GM11168 (cell line): ENCODE measurements at regions not wholly inside any gene's neighbourhood (a gene's known extent, or its start where the extent isn't known, plus 50 kb on each side); places are given as distances from the start of the nearest gene placed in this dataset.

Source experiments
- in situ Hi-C: fragments of 300-500 bp; cut with MboI; formaldehyde crosslinking; loops from one replicate; pipeline ENCODE4 v1.12.0; 2022; ENCODE audit warnings: low sequenced_read_pairs; ENCODE audit not compliant: unreplicated experiment

DNA sequence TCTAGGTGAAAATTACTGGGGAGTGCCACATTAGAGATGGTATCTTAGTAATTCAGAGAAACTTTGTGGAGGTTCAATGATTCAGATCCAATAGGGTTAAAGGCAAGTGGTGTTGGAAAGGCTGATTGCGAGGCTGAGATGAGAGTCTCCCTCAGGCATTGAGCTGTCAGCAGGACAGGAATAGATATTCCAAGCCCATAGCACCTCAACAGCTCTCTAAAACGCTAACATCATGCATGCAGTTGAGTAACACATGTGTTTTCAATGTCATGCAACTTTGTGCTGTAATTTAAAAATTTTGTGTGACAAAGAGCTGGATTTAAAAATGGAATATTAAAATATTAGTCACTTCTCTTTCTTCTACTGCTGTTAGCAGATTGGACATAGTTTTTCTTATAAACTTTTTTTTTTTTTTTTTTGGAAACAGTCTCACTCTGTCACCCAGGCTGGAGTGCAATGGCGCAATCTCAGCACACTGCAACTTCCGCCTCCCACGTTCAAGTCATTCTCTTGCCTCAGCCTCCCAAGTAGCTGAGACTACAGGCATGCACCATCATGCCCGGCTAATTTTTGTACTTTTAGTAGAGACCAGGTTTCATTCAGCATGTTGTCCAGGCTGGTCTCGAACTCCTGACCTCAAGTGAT lies 173.5 kb upstream of the C1QTNF7 start:
- in situ Hi-C loops, result no loop called here

DNA sequence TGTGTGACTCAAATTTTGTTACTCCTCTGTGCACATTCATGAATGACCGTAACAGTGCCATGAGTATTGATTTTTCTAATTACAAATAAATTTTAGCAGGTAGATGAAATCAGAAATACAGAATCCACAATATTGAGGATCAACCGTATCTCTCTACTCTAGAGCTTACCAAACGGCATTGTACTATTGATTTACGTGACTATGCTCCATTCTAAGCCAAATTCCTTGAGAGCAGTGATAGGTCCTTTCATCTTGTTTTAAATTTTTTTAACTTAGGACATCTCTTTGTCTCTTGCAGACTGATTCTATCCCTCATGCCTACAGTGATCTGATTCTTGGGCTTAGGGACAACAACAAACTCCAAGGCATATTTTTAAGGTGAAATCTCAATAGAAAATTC lies 172.3 kb upstream of the C1QTNF7 start:
- in situ Hi-C loops, result no loop called here

DNA sequence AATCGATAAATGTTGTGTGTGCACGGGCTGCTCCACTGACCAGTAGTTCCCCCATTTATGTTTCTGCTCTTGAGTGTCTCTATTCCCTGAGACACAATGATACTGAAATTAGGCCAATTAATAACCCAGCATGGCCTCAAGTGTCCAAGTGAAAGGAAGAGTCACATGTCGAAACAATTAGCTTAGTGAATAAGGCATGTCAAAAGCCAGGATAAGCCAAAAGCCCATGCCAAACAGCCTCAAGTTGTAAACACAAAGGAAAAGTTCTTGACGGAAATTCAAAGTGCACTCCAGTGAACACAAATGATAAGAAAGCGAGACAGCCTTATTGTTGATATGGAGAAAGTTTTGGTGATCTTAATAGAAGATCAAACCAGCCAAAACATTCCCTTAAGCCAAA lies 167.1 kb upstream of the C1QTNF7 start:
- in situ Hi-C loops, result no loop called here

DNA sequence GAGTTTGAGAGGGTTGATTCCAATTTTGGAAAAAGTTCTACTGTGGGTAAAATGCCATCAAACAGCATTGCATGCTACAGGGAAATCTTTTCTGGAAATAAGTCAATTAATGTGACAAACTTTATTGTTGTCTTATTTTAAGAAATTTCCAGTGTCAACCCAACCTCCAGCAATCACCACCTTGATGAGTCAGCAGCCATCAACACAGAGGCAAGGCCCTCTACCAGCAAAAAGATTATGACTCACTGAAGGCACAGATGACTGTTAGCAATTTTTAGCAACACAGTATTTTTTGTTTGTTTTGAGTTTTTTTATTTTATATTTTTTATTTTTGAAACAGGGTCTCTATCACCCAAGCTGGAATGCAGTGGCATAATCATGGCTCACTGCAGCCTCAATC lies 165.4 kb upstream of the C1QTNF7 start:
- in situ Hi-C loops, result no loop called here

DNA sequence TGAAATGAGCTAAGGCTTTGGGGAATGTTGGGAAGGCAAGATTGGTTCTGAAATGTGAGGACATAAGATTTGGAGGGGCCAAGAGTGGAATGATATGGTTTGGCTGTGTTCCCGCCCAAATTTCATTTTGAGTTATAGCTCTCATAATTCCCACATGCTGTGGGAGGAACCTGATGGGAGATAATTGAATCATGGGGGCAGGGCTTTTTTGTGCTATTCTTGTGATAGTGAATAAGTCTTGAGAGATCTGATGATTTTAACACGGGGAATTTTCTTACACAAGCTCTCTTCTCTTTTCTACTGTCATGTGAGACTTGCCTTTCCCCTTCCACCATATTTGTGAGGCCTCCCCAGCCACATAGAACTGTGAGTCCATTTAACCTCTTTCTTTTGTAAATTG lies 157.6 kb upstream of the C1QTNF7 start:
- in situ Hi-C loops, result no loop called here

DNA sequence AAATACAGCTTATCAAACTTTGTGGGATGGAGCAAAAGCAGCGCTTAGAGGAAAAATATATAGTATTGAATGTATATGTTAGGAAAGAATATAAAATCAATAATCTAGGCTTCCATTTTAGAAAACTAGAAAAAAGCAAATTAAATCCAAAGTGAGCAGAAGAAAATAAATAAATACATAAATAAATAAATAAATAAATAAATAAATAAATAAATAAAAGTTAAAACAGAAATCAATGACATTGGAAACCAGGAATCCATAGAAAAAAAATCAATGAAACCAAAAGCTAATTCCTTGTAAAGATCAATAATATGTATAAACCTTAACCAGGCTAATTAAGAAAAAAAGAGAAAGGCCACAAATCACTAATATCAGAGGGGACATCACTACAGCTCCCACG lies 141.8 kb upstream of the C1QTNF7 start:
- in situ Hi-C loops, result no loop called here

DNA sequence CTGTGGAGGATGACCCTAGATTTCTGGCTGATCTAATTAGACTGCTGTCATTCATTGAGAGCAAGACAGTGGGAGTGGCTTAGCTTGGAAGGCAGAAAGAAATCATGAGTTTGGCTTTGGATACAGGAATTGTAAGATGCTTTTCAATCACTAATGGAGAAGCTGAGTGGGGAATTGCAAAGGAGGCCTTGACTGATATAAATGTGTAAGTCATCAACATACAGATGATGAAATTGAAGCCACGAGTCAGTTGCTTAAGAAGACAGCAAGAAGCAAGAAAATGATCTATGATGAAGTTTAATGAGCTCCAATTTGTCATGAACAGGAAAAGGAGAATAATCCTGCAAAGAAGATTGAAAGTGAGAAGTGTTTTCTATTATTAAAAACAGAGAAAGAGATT lies 136.7 kb upstream of the C1QTNF7 start:
- in situ Hi-C loops, result no loop called here

DNA sequence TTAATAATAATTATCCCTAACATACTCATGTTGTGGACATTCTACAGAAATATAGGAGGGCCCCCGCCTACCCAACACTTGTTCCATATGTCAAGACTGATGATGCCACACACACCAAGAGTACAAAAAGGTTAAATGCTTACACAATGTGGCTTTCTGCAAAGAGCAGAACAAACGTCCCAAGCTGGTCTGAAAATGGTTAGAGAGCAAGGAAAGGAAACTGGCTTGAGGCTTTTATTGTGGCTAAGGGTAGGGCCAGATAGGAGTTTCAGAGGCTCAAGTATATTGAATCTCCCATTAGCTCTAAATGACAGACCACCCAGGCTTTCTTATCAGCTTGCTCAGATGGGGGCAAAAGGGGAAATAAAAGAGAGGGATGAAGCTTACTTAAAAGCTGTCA lies 134.1 kb upstream of the C1QTNF7 start:
- in situ Hi-C loops, result no loop called here

DNA sequence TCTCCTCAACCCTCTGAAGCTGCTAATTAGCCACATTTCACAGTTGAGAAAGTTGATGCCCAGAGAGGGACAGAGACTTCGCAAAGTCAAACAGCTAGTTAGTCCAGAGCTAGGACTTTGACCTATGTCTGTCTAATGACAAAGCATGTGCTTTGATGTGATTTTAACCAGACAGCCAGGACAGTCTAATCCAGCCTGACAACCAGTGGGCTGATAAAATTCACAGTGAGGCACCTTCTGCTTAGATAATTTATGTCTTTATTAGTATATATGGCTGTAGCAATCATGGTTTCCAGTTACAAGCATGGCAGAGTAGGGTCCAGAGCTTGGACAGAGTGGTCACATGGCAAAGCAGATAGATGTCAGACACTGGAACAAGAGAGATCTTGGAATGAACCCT lies 133.6 kb upstream of the C1QTNF7 start:
- in situ Hi-C loops, result no loop called here

DNA sequence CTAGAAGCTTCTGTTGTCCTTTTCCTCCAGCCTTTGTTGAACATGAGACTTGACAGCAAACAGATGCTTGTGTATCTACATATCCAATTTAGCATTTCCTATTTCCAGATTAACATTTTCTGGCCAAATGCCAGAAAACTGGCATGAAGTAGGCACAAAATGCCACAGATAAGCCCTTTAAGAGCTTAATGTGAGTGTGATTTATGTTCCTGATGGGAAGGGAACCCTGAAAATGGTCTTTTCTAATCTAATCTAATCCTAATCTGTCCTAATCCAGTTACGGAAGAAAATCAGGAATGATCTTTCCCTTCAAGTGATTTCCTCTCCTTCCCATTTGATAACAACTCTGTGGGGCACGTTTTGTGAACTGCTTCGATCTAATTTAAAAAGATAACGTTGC lies 133.0 kb upstream of the C1QTNF7 start:
- in situ Hi-C loops, result no loop called here

DNA sequence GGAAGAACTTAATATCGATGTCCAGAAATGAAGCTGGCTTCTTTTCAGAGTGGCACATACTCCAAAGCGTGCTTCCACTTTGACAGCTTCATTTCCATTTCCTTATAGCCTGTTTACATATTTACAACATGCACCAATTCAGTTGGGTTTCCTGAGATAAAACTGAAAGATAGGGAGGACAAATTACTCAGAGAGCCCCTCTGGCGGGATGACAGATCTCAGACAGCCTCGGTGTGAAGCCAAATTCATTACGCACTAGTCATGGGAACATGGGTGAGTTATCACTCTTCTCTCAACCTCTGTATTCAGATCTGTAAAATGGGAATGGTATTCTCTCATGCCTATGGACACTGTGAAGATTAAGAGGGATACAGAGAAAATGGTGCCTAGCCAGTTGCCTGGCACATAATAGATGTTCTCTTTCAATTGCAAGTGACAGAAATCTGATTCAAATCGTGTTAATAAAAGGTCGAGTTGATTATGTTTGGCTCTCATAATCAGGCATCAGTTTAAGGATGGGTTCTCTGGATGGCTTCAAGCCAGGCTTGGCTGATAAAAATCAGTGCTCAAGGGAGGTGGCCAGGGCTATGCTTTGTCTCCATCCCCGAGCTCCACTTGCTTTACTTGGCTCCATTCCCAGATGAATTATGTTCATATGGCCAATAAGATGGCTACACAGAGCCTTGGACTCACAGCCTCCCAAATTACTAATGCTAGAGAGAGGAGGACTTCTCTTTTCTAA lies 132.2 kb upstream of the C1QTNF7 start:
- in situ Hi-C loops, result no loop called here

DNA sequence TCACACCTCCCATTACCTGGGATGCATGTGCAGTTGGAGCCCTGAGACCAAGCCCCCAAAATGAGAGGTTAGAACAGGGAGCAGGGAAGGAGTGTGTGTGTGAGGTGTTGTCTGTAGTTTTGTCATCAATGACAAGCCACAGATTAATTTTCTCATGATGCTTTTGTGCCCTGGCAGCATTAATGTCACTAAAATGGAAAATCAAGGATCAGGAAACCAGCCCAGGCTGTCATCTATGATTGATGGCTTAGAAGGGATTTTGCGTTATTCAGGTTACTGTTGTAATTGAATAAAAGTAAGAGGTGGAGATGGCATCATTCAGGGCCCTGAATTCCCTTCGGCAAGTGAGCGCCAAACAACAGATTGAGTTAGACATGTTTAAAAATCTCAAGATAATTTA lies 130.5 kb upstream of the C1QTNF7 start:
- in situ Hi-C loops, result no loop called here

DNA sequence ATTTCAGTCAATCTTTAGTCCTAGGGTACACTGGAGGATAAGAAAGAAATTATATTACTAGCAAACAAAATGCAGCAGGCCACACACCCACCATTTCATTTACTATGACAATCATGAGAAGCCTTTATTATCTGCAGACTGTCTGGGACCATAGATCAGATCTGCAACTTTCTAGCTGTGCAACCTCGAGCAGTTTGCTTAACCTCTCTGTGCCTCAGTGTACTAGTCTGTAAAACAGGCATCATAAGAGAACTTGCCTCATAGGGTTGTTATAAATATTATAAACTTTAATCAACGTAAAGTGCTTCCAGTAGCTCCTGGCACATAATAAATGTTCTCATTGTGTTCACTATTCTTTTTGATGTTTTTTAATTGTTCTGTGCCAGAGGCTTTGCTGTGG lies 128.2 kb upstream of the C1QTNF7 start:
- in situ Hi-C loops, result no loop called here

DNA sequence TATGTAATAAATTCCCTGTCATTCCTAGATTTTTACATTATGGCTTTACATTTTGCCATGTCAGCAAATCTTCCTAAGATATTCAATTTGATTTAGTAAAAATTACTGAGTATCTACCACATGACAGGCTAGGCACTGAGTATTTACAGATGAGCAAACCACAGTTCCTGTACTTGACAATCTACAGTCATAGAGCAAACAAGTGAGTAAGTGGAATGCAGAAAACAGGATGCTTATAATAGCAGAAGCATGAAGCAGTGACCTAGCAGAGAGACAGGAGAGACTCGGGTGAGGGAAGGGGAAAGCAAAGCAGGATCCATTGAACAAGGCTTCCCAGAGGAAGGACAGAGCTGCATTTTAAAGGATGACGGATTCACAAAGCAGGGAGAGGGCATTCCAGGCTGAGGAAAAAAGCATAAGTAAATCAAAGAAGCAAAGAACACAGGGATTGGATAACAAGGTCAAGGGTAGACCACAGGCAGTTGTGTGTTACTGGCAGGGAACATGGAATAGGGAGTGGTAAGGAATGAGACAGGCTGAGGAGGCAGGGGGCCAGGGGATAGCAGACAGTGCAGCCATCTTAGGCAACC lies 124.7 kb upstream of the C1QTNF7 start:
- in situ Hi-C loops, result no loop called here

DNA sequence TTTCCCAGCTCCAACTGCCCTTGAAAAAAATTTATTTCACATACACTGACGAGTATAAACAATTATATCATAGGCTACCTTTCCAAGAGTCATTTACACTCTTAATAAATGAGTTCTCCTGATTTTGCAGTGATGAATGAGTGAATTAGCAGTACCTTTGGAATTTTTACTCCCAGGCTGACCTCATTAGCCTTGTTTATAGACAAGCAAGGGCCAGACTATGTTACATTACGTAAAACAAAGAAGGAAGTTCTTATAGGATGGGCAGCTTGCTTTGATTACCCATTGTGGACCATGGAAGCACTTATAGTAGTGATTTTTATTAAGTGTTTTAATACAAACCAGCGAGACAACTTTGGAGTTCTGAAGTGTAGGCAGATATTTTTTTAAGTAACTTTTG lies 112.9 kb upstream of the C1QTNF7 start:
- in situ Hi-C loops, result no loop called here

DNA sequence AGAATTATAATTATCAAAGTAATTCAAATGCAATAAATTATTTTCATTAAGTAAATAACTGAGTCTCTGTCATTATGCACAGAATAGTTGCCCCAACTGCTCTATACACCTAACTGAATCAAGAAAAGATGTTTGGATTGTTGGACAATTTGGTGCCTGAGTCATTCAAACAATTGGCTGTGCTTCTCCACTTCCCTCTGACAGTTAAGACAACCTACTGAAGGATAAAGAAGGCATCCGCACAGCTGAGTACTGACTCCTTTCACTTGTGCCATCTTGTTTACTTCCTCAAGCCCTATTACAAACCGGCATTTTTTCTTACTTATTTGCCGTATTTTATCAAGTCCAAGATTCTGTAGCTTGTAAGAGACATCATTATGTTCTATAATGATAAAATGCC lies 110.6 kb upstream of the C1QTNF7 start:
- in situ Hi-C loops, result no loop called here

DNA sequence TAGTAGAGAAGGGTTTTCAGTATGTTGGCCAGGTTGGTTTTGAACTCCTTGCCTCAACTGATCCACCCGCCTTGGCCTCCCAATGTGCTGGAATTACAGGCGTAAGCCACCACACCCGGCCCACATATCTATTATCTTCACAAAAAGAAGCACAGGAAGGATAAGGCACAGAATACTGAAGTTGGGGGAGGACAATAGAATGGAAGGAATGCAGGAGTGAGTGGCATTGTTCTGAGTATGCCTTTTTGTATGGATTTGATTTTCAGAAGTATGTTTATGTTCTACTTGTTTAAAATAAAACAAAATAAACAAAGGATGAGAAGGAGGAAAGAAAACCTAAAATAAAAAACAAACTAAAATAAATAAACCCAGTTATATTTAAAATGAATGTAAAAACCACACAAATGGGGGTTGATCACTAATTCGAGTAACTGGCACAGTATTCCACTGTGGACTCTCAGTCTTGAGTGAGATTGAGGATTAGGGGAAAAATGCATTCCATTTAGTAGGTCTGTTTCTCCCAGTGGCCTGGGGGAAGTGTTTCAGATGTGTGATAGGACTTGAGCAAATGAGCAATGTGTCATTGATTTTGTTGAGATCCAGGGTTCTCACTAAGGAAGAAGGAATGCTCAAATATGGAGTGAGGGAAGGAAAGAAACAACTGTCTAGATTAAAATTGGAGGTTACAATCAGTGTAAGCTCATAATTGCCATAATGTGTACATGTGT lies 109.0 kb upstream of the C1QTNF7 start:
- in situ Hi-C loops, result no loop called here

DNA sequence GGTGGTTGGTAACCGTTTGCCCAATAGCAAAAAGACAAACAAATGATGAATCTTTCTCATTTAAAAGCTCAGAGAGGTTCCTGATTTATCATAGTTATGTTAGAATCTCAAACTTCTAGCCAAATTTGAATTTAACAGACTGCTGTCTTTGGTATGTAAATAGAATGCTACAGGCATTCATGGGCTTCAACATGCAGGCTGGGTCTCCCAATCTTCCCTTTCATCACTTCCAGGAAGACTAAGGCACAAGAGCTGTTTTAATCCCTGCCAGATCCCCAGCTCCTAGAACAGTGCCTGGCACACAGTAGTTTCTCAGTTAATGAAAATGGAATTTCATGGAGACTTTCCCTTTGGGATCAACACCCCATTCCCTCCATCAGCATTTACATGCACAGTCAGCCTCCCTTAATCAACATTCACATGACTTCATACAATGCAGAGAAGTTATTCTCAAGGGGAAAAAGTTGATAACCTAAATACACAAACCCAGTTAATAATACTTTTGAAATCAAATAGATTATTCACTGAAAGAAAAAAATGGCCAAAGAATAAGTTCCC lies 107.6 kb upstream of the C1QTNF7 start:
- in situ Hi-C loops, result no loop called here

DNA sequence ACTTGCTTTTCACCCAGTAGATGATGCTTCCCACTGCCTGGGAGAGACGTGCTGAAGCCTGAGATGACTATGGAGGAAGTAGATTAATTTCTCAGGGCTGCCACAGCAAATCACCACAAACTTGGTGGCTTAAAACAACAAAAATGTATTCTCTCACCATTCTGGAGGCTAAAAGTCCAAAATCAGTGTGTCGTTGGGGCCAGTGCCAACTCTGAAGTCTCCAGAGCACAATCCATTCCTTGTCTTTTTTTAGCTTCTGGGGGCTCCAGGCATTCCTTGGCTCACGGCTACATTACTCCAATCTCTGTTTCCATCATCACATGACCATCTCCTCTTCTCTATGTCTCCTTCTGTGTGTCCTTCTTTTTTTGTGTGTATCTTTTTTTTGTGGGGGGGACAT lies 105.8 kb upstream of the C1QTNF7 start:
- in situ Hi-C loops, result no loop called here

DNA sequence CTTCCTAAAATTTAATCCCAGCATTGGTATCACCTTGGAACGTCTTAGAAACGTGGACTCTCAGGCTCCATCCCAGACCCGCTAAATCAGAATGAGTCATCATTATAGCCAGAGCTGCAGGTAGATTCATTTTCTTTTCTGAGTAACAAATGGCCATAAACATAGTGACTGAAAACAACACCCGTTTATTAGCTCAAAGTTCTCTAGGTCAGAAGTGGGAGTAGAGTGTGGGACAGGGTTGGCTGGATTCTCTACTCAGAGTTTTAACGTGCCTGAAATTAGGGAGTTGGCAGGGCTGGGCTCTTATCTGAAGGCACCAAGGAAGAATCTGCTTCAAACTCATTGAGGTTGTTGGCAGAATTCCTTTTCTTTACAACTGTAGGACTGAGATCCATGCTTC lies 101.8 kb upstream of the C1QTNF7 start:
- in situ Hi-C loops, result no loop called here
